SHP77 treated with DMSO at 0.1 percent for 48 hours (cell line): ENCODE measurements at regions not wholly inside any gene's neighbourhood (a gene's known extent, or its start where the extent isn't known, plus 50 kb on each side); places are given as distances from the start of the nearest gene placed in this dataset.

Experiments
- DNase-seq: peaks from one replicate; lab custom pipeline; 2025; lab: John Stamatoyannopoulos, UW

DNA sequence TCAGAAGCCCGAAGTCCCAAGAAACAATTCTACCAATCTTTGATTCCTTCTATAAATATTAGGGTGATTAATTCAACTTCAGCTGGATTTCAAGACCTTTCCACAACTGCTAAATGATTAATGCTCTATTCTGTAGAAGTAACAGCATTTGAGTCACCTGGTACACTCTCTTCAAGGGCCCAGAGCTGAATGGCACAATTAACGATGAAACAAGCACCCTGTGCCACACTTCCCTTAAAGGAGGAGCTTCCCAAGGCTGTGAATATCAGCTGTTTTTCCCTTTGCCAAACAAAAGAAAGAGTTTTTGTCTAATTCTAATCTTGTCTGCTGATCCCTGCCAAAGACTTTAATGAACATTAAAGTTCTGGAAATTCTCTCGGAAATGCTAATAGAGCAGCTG, 56.0 kb downstream of the BOD1L2 start:
- DNase-seq: no peak

DNA sequence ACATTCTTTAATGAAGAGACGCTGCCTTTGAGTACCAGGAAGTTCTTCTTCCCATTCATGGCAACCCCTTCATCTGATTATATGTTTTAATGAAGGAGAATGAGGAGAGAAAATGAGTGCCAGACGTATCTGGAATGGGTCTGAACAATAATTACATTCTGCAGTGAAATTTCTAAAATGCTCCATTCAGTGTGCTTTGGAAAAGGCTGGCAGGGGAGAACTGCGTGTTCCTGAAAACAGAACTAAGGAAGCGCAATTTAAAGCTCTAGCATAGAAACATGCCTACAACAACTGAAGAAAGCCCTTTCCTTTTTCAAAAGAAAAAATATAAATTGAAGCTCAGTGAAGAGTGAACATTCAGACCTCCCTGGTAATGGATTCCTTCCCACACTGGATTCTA, 58.8 kb downstream of the BOD1L2 start:
- DNase-seq: no peak

DNA sequence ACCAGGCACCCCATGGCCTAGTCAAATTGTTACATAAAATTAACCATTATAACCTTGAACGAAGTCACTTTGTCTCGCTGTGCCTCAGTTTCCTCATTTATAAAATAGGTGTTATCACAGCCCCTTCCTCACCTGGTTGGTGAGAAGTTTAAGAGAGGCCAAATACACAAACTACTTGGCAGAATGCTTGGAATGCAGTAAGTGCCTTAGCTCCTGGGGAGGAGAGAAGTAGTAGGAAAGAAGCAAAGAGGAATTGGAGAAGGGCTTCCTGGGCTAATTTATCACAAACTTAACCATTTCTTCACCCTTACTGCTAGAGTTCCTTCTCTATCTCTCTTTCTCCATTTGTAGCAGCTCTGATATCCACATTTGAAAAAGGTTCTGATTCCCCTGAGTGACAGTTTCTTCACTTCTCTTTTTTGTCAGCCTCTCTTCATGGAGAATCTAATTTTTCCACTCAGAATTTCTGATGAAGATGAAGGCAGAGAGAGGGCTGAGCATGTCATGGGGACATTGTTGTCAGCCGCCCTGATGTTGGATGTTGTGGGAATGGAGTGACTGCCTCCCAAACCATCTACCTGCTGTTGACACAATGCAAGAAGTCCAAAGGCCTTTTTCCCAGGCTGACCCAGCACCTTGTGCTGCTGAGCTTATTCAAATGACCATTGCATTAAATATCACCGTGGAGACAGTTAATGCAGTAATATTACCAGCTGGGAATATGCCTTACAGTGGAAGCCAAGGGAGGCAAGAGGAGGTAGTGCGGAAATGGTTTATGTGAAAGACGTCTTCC, 60.4 kb downstream of the BOD1L2 start:
- DNase-seq: no peak

DNA sequence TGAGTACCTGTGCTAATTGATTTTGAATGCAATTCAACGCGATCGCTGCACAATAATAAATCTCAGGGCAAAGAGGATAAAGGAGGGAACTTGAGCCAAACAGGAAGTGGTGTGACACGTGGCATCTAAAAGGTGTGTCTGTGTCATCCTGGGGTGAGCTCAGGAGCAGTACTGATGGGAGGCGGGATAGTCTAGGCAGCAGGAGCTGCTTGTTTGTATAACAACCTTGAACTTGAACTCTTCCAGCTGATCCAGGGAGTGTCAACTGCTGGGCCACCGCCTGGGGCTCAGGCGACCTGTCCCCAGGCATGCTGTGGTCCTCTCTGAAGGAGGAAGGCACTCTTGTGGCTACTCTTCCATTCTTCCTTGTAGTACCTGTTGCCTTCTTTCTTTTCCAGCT, 61.2 kb downstream of the BOD1L2 start:
- DNase-seq: no peak

DNA sequence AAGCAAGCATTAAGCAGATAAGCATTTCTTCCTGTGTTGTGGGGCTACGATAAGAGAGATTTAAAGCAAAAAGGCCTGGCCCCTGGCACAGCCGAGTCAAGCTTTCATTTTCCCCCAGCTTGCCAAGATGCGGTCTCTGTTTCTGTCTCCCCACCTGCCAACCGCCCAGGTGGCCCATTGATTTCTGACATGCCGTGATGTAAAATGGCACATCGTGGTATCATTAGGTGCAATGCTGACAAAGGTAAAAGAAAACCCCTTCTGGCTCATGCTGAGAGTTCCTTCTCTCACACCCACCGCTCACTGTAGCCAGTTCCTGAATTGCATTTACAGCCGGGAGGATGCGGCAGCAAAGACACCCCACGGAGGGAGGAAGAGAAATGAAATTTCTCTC, 62.8 kb downstream of the BOD1L2 start:
- no peak for DNase-seq

DNA sequence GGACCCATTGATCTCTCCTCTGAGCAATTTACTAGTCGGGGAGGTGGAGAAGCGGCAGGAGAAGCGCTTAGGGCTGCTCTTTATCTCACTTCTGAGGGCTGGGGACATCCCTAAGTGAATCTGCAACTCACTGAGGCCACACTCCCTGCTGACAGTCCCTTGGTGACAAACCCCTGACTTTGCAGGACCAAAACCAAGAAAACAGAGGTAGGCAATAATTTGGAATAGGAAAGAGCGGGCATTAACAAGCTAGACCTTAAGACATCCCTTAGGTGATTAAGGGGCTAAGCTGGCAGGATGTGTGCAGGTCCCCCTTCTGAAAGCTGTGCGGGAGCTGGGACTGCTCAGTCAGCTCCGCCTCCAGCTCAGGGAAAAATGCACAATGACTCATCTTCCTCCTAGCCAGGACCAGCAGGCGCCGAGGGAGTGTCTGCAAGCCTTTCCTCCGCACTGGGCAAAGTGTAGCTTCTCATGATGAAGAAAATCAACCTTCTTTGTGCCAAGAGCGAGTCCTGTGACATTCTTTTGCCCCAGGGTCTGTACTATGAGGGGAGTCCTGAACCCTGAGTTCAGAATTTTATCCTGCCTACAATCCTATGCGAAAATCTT, 63.3 kb downstream of the BOD1L2 start:
- DNase-seq: peak; percentile 30

DNA sequence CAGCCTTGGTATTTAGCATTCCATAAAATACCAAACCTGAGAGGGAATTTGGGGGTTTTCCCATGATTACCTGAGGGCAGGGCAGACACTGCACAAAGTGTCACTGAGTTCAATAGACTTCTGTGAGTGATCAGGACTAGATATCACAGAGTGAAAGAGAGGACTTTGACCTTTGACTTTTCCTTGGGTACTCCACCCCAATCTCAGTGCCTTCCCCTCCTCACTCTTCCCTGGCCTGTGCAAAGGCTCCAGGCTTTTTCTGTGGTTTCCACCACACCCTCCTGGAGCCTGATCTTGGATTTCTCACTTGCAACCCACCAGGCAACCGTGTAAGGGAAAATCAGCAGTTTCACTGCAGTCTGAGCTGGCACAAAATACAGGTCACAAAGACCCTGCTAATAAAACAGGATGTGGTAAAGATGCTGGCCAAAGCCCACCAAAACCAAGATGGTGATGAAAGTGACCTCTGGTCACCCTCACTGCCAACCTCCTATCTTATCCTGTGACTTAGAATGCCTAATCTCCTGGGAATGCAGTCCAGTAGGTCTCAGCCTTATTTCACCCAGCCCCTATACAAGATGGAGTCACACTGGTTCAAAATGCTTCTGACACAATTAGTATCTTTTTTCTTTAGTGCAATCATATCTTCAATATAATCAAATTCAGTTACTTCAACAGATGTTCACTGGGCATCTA, 64.0 kb downstream of the BOD1L2 start:
- DNase-seq: no peak

DNA sequence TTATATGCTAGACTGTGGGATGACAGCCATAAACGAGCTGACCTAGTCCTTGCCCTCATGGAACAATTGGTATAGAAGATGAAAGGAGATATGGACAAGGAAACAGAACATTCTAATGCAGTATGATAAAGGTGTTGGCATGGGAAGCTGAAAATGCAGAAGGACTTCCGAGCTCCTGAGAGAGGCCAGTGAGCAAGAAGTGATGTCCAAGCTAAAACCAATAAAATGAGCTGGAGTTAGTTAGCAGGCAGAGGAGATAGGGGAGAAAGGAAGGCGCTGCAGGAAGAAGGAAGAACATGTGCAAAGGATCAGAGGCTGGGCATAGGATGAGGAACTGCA, 64.5 kb downstream of the BOD1L2 start:
- DNase-seq: no peak

DNA sequence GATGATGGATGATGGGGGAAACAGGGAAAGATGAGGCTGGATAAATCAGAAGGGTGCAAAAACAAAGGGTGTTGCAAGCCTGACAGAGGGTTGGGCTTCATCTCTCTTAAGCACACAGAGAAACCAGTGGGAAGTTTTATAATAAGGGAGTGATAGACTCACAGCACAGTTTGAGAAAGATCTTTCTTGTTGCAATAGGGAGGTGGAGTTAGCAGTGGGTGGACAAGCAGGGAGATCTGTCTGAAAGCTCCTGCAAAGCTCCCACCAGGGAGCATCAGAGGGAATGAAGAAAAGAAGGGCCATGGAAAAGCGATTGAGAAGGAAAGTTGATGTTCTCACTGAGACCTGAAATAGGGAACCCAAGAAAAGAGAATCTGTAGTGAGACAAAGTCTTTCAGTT, 64.9 kb downstream of the BOD1L2 start:
- DNase-seq: no peak

DNA sequence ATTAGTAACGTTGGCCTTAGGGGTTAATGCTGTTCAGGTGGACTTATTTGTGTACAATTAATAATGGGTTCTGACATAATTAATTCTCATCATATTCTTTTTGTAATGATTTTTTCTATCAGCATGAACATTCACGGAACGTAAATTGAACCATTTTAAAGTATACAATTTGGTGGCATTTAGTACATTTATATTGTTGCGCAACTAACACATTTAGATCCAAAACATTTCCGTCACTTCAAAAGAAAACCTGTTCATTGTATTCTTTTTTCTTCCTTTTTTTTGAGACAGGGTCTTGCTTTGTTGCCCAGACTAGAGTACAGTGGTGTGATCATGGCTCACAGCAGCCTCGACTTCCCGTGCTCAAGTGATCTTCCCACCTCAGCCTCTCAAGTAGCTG, 65.8 kb downstream of the BOD1L2 start:
- no peak for DNase-seq

DNA sequence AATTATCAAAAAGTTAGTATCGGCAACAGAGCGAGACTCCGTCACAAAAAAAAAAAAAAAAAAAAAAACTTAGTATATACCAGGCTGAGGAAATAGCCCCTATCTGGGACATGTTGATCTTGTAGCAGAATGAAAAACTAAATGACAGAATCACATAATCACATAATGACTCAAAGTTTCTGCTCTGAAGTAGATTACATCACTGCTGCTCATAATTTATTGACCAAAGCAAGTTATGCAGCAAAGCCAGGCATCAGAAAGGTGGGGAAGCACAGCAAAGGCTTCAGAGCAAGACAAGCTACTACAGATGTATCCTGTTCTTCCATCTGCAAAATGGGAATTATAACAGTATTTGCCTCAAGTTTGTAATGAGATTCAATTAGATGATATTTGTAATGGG, 68.1 kb downstream of the BOD1L2 start:
- DNase-seq: no peak

DNA sequence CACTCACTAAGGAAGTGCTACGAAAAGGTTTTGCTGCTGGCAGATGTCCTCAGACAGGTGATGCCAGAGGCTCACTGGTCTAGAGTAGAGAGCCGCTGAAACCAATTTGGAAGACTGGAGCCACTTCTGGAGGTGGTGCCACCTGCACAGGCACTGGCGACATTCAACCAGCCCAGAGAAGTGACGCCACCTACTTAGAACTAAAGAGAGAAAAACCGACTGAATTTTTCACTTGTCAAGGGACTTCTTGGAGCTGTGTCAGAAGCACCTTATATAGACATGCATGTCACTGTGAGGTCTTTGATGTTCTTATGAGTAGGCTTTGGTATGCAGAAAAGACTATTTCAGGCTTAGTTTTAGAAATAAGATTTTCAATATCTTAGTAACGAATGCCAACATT, 71.4 kb downstream of the BOD1L2 start:
- peak; percentile 8 for DNase-seq

DNA sequence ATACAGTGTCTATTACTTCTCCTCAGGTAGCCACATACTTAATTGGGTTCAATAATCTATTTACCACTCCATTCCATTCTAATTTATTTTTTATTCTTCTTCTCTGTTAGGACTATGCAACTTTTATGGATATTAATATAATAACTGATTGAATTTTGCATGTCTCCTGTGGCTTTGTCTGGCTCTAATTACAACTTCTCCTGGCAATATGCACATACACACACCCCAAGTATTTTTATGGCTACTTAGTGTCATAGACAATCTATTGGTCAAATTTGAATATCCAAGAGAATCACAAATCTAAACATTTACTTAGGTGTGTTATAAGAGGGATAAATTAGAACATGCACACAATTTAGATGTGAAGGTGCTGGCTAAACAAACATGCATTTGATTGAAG, 73.1 kb downstream of the BOD1L2 start:
- DNase-seq: no peak

DNA sequence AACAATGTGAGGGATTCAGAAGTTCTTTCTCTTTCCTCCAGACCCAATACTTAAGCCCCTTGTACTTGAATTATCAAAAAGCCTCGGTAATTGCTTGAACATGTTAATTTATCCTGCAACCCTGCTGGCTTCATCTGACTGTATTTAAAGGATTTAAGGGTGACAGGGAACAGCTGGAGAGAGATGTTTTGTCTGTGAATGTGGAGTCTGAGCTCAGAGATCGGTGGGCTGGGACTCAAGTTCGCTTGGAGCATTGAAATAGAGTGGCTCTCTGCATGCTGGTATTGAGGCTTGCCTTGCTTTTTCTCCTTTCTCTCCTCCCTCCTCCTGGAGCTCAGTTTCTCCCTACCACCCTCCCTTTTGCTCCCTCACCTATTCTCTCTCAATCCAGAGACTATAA, 73.6 kb downstream of the BOD1L2 start:
- DNase-seq: no peak

DNA sequence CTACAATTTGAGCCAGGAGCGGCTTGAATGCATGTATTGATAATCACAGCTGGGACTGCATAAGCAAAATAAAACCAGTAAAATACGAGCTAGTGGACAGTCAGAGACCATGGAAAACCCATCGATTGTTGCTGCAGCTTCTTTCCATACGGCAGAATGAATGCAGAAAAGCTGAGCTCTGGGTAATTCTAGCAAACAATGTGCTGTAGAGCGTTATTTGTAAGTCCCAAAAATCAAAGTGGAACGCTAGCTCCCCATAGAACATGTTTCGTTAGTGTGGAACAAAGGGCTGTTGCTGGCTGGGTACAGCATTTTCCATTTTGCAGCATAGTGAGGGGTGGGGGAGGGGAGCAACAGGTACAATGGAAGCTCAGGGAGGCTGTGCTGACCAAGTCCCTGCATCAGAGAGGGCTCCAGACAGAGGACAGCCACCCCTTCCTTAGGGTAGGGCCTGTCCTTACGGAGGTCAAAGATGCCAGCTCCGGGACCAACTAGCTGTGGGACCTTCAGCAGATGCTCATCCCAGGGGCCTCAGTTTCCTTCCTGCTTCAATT, 74.1 kb downstream of the BOD1L2 start:
- no peak for DNase-seq

DNA sequence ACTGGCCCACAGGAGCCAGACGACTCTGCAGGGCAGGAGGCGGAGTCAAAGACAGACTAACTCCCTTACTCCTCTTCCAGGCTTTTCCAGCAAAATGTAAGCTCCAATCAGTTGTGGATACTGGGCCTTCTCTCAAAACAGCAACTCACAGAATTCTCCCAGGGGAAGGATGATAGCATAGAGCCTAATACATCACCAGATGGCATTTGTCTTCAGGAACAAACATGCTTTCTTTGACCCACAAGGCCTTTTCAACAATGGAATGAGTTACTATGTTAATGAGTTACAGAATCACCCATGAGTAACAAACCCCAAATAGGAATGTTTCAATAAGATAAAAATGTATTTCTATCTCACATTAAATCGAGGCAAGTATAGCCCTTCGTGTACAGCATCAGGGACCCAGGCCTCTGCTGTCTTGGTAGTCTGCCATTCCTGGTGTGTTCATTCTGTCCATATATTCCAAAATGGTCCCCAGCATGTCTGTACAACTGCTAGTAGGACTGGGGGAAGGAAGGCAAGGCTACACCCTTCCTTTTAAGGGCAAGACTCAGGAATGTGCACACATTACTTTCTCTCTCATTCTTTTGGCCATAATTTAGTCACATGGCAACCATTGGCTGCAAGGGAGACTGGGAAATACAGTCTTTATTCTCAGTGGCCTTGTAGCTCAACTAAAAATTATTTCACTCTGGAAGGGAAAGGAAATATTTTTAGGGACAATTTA, 76.4 kb downstream of the BOD1L2 start:
- no peak for DNase-seq

DNA sequence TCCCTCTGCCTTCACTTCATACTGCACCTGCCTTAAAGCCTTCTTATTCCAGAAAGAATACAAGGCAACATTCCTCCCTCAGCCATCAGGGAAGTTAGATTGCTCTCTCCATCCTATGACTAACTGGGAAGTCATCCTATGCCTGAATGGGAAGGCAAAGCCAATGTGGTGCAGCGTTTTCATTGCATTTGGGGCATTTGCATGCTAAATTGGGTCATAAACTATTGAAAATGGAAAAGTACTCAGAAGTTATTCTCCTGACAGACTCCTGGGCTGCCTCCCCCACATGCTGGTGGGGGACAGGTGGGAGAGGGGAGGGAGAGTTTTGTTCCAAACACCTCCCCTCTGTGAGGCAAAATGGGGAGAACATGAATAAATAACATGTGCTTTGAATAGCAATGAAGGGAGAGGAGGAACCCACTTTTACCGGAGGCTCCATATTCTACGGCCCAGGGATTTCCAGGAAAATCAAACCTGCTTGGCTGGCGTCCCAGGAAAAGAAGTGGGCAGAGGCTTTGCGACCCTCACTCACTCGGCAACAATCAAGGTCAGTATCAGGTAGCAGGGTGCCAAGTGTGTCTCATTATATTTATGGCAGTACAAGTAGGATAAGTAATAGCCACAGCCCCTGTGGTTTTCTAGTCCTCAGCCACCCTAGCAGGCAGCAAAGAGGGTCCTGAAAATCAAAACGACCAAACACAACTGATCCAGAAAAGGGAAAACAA, 84.1 kb downstream of the BOD1L2 start:
- no peak for DNase-seq

DNA sequence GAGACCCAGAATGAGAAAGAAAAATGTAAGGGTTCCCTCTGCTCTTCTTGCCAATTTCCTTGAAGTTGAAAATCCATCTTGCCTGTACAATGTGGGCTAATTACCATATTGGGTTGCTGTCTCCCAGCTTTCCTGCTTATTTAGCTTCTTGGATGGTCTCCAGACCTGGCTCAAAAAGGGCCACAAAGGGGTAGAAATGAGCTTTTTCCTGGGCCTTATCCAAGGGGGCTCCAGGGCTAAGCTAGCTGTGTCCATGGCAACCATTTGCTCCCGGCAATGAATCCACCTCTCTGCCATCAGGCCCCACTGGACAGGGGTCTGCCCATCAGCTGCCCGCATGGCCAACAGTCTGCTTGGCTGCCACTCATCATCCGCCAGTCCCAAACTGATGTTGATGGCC, 85.0 kb downstream of the BOD1L2 start:
- DNase-seq: no peak

DNA sequence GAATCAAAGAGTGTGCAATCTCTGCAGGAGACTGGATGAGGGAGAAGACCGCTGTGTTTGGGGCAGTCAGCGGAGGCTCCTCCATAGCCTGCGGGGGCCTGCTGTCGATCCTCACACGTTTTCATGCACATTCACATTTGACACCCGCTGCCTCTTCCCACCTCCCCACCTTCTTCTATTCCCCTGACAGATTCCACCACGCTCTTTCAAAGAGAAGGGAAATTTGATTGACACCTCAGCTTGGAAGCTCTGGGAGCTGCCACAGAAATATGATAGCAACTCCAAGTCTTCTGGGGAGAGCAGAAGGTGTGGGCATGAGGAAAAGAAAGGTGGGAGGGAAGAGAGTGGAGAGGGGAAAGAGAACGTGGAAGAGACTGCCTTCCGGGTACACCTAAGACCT, 87.5 kb downstream of the BOD1L2 start:
- no peak for DNase-seq

DNA sequence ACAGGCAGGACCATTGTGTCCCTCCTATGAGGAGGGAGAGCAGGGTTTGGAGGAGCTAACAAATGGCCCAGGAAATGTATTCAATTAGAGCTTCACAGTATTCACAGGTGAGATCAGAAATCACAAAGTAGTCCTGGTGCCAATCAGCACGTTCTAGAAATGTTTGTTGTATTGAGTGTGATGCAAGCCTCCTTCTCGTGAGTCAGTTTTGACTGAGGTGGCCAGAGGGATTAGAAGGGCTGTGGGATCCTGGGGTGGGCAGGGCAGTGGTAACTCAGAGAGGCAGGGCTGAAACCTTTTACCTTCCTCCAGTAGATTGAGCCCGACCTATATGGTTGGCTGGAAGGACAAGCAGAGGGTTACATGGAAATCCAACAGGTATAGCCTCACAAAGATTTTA, 95.0 kb downstream of the BOD1L2 start:
- DNase-seq: no peak

DNA sequence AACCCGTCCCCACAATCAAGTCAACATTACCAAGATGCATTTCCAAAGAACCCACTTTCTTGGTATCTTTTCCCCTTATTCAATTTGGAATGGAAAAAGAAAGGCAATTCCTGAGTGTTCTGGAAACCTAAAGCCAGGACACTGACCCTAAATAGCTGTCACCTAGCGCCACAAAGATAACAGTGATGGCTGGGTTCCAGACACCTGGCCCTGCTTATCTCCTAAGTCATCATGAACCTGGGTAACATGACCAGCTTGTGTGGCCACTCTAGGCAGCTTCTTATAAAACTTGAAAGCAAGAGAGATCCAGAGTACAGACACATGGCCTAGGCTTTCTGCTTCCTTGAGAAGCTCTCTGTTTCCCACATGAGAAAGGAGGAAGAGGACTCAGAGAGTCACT, 95.4 kb downstream of the BOD1L2 start:
- DNase-seq: no peak

DNA sequence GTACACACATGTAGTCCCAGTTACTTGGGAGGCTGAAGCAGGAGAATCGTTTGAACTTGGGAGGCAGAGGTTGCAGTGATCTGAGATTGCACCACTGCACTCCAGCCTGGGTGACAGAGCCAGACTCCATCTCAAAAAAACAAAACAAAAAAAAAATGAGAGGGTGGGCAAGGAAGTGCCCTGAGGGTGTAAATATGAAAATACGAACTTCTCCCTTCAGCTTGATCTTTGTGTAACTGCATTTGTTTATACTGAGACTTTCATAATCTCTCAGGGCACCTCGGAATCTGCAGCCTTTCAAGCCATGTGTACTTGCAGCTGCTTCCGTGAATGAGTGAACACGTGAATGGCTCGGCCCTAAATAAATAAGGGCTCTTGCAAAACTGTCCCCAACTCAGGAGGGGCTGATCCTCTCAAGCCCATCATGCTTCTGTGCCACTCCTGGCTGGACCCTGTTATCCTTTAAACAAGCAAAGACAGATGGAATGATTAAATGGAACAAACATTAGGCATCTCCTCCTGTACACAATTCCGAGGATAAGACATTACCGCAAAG, 96.8 kb downstream of the BOD1L2 start:
- no peak for DNase-seq
